HG02759 (cell line): ENCODE measurements at regions not wholly inside any gene's neighbourhood (a gene's known extent, or its start where the extent isn't known, plus 50 kb on each side); places are given as distances from the start of the nearest gene placed in this dataset.
"Not testable (repeated sequence)": the region's sequence is repeated elsewhere in the genome, so short reads cannot be mapped to it uniquely, and the experiment has no call there.

Experiments used
- ATAC-seq: cut with Tn5 transposase; IDR thresholded peaks from one replicate; pipeline ENCODE4 v1.9.1; 2021; ENCODE audit warnings: mild to moderate bottlenecking, moderate library complexity; ENCODE audit not compliant: unreplicated experiment

GRCh38 chr4:72205298-72205697 lies 173.5 kb downstream of the NPFFR2 start:
- no peak for ATAC-seq

GRCh38 chr4:72205831-72206230 lies 174.0 kb downstream of the NPFFR2 start:
- no peak for ATAC-seq

GRCh38 chr4:72207196-72207595 lies 175.4 kb downstream of the NPFFR2 start:
- ATAC-seq: no peak

GRCh38 chr4:72208421-72209075 lies 176.7 kb downstream of the NPFFR2 start:
- ATAC-seq: no peak

GRCh38 chr4:72209600-72209999 lies 177.8 kb downstream of the NPFFR2 start:
- peak; percentile 54 for ATAC-seq

- not testable (repeated sequence) for ATAC-seq
Measured at GRCh38 chr4:72213763-72214162, 182.0 kb downstream of the NPFFR2 start.

- no peak for ATAC-seq
Measured at GRCh38 chr4:72215198-72215597, 183.4 kb downstream of the NPFFR2 start.

- no peak for ATAC-seq
Measured at GRCh38 chr4:72216539-72217277, 184.9 kb downstream of the NPFFR2 start.

GRCh38 chr4:72218953-72219352 lies 187.2 kb downstream of the NPFFR2 start:
- ATAC-seq: no peak
